ENCODE measurements at regions not wholly inside any gene's neighbourhood (a gene's known extent, or its start where the extent isn't known, plus 50 kb on each side); places are given as distances from the start of the nearest gene placed in this dataset.

DNA sequence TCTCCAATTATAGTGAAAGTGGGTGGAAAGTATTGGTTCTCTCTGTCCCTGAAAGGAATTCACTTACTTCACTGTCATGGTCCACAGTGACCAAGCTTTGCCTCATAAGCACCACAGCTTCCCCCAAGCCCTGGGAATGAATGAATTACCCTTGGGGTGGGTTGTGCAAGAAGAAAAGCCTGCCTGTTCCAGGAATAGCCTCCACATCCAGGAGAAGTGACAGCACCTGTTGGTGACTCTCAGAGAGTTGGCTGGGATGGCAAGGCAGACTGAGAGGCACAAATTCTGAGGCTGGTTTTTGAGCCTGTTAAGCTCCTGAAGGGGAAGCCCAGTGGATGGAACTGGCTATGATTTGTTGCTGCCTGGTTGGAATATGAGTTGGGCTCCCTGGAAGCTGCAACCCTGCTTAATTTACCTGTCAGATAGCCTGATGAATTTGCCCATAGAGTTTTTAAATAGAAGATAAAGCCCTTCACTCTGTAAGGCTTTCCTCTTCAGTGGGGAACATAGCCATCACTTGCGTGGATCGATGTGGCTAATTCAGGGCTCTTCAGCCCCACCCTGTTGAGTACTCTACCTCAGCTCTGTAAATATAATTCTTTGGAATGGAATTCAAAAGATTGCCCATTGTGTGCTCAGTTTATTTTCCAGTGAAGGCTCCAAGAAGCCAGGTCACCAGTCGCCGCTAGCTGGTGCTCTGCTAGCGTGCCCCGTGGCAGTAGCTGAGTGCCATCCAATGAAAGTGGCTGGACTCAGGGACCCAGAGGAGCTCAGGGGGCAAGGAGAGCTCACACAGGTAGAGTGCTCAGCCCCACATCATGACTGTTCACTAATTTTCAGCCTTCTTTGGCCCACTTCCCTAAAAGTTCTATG lies 479.3 kb downstream of the IRS1 start (continued):
- TF ChIP-seq, protein P1, sequence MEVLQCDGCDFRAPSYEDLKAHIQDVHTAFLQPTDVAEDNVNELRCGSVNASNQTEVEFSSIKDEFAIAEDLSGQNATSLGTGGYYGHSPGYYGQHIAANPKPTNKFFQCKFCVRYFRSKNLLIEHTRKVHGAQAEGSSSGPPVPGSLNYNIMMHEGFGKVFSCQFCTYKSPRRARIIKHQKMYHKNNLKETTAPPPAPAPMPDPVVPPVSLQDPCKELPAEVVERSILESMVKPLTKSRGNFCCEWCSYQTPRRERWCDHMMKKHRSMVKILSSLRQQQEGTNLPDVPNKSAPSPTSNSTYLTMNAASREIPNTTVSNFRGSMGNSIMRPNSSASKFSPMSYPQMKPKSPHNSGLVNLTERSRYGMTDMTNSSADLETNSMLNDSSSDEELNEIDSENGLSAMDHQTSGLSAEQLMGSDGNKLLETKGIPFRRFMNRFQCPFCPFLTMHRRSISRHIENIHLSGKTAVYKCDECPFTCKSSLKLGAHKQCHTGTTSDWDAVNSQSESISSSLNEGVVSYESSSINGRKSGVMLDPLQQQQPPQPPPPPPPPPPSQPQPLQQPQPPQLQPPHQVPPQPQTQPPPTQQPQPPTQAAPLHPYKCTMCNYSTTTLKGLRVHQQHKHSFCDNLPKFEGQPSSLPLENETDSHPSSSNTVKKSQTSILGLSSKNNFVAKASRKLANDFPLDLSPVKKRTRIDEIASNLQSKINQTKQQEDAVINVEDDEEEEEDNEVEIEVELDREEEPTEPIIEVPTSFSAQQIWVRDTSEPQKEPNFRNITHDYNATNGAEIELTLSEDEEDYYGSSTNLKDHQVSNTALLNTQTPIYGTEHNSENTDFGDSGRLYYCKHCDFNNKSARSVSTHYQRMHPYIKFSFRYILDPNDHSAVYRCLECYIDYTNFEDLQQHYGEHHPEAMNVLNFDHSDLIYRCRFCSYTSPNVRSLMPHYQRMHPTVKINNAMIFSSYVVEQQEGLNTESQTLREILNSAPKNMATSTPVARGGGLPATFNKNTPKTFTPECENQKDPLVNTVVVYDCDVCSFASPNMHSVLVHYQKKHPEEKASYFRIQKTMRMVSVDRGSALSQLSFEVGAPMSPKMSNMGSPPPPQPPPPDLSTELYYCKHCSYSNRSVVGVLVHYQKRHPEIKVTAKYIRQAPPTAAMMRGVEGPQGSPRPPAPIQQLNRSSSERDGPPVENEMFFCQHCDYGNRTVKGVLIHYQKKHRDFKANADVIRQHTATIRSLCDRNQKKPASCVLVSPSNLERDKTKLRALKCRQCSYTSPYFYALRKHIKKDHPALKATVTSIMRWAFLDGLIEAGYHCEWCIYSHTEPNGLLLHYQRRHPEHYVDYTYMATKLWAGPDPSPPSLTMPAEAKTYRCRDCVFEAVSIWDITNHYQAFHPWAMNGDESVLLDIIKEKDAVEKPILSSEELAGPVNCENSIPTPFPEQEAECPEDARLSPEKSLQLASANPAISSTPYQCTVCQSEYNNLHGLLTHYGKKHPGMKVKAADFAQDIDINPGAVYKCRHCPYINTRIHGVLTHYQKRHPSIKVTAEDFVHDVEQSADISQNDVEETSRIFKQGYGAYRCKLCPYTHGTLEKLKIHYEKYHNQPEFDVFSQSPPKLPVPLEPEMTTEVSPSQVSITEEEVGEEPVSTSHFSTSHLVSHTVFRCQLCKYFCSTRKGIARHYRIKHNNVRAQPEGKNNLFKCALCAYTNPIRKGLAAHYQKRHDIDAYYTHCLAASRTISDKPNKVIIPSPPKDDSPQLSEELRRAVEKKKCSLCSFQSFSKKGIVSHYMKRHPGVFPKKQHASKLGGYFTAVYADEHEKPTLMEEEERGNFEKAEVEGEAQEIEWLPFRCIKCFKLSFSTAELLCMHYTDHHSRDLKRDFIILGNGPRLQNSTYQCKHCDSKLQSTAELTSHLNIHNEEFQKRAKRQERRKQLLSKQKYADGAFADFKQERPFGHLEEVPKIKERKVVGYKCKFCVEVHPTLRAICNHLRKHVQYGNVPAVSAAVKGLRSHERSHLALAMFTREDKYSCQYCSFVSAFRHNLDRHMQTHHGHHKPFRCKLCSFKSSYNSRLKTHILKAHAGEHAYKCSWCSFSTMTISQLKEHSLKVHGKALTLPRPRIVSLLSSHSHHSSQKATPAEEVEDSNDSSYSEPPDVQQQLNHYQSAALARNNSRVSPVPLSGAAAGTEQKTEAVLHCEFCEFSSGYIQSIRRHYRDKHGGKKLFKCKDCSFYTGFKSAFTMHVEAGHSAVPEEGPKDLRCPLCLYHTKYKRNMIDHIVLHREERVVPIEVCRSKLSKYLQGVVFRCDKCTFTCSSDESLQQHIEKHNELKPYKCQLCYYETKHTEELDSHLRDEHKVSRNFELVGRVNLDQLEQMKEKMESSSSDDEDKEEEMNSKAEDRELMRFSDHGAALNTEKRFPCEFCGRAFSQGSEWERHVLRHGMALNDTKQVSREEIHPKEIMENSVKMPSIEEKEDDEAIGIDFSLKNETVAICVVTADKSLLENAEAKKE (CRISPR knock-in tag; IDR thresholded peaks at IDR 0.05): no peak
- no peak for TF ChIP-seq STAT1 (IDR thresholded peaks at IDR 0.05; ENCODE audit: unreplicated experiment)
- no peak for TF ChIP-seq POLR2AphosphoS5 (IDR thresholded peaks at IDR 0.05; ENCODE audit: low read depth)

DNA sequence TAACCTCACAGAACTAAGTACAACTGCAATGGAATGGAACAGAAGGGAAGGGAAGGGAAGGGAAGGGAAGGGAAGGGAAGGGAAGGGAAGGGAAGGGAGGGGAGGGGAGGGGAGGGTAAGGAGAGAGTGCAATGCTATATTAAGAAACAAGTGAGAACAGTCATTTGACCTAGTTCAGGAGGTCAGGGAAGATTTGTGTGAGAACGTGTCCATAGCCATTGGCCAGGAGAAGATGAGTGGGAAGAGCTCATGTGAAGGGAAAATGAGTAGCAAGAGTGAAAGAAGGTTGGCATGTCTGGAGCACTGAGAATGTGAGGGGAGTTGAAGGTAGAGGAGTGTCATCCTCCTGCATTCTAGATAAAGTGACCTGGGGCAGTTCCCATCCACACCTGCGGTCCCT lies 481.6 kb downstream of the IRS1 start:
- Histone ChIP-seq H2AFZ (no peak overlapping the region), H3K79me2 (replicated peaks; ENCODE audit: insufficient read depth) (no peaks in the 10 kb centered on the region), H3K4me3 (no peak overlapping the region), H4K20me1 (replicated peaks; ENCODE audit: insufficient read depth) (no peaks in the 10 kb centered on the region), H3K9me2 (ENCODE audit: insufficient read depth) (no peaks in the 10 kb centered on the region; the same call in 1 of the 2 replicates), H3K27me3 (ENCODE audit: insufficient read depth) (no peaks in the 10 kb centered on the region), H3F3A (replicated peaks; ENCODE audit: low read depth) (no peaks in the 10 kb centered on the region), H3K4me1 (ENCODE audit: insufficient read depth) (no peaks in the 10 kb centered on the region), H3K27ac (ENCODE audit: low read depth) (no peak overlapping the region), H3K4me2 (no peak overlapping the region), H3K36me3 (ENCODE audit: insufficient read depth) (no peaks in the 10 kb centered on the region)
- TF ChIP-seq STAT1 (IDR thresholded peaks at IDR 0.05; ENCODE audit: unreplicated experiment) (no peak), EZH2phosphoT487 (IDR thresholded peaks at IDR 0.05; ENCODE audit: unreplicated experiment) (no peak), ZNF331 (CRISPR knock-in tag; IDR thresholded peaks at IDR 0.05; ENCODE audit: low read depth) (no peak), EZH2 (IDR thresholded peaks at IDR 0.05; ENCODE audit: low read depth, unreplicated experiment) (no peak), POLR2AphosphoS5 (IDR thresholded peaks at IDR 0.05; ENCODE audit: low read depth) (no peak), NANOG (IDR thresholded peaks at IDR 0.05; ENCODE audit: borderline replicate concordance) (no peak)
- Mint-ChIP-seq H3K4me1 (no peaks in the 10 kb centered on the region), H3K27ac (no peak overlapping the region), H3K9me3 (no peaks in the 10 kb centered on the region), H3K4me3 (no peak overlapping the region), H3K36me3 (ENCODE audit: low read depth) (no peaks in the 10 kb centered on the region), H3K27me3 (ENCODE audit: insufficient read depth, low read depth, poor library complexity) (peaks cover 2% of the 10 kb centered on the region)
- ATAC-seq: no peak
- no peak for DNase-seq (ENCODE audit: low spot score)
